ENCODE measurements at regions not wholly inside any gene's neighbourhood (a gene's known extent, or its start where the extent isn't known, plus 50 kb on each side); places are given as distances from the start of the nearest gene placed in this dataset.

DNA sequence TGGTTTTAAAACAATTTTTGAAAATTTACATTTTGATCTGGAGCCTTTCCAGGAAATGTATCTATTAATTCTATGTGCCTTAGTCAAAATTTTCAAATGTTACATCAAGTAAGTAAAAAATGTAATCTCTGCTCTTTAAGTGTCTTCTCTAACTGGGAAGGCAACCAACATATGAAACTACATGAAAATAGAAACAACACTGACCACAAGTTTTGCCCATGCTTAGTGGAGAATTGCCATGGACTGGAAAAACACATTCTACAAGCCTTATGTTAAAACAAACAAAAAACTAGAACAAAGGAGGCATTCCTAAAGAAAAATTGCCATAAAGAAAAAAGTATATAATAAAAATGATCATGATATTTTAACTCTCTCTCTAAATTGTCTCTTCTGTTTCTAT is 75.9 kb upstream of the SPRED1 start:
- DNase-seq, result no peak

- no peak for DNase-seq
Measured at GRCh38 chr15:38182900-38183299, 69.7 kb upstream of the SPRED1 start.

GRCh38 chr15:38186507-38186906 is 66.1 kb upstream of the SPRED1 start:
- DNase-seq, result no peak

DNA sequence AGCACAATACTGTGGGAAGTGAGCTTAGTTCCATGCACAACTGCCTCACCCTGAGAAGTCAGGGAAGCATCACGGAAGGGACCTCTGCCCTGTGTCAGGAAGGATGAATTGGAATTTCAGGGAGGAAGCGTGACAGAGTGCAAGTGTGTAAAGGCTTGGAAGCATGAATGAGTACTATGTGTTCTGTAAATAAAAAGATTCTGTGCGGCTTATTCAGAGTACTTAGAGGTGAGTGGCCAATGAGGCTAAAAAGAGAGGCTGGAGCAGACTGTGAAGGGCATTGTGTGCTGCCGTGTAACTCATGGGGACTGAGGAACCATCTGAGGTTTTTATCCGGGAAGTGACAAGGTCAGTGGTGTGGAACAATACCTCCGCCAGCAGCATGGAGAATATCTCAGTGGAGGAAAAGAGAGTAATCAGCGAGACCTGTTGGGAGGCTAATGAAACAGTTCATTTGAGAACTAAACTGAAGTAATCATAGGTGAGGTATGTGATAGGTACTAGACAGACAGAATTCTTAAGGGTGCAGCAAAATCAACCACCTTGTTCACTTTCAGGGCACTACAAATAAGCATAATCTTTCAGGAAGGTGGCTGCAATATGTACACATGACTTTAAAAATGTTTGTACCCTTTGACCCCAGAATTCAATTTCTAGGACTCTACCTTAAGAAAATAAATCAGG is 64.9 kb upstream of the SPRED1 start:
- DNase-seq, result no peak

DNA sequence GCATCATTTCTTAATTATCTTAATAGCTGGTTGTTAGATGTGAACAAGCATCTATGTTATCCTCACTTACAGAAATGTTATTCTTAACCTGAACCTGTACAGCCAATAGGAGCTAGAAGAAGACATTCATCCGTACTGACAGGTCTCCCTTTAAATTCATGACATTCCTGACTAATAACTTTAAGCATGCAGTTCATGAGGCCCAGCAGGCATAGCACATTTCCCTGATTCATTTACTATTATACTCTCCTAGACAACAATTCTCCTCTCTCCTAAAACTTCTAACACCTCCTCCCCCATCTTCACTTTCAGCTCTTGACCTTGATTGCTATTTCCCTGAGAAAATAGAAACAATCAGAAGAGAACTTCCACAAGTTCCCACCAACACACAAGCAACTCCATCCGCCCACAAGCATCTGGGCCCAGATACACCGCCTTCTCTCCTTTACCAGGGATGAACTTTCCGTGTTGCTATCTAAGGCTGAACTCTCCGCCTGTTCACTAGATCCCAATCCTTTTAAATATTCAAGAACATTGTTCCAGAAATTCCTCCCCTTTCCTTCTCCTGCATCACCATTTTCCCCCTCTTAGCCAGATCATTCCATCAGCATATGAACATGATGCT is 62.9 kb upstream of the SPRED1 start:
- DNase-seq, result no peak

DNA sequence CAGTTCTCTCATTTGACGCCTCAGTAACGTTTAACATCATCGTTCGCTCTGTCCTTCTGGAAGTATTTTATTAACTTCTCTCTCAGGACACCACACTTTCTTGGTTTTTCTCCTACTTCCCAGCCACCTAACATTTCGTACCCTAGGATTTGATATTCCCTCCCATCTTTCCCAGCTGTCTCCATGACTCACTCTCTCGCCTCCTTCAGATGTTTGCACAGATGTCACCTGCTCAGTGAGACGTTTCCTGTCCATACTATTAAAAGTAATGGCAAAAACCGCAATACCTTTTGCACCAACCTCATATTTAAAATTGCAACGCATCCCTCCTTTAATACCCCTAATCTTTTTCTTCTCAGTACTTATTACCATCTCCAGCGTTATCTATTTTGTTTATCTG is 62.1 kb upstream of the SPRED1 start:
- DNase-seq, result no peak

DNA sequence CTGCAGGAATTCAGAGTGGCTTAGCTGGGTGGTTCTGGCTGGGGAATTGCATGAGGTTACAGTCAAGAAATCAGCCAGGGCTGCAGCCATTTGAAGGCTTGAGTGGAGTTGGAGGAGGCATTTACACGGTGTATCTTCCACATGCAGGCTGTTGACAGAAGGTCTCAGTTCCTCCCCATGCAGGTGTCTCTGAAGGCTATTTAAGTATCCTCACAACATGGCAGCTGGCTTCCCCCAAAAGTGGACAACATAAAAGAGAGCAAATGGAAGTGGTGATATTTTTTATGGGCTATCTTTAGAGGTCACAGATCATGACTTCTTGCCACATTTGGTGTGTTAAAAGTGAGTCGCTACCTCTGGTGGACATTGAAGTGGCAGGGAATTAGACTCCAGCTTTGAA is 60.1 kb upstream of the SPRED1 start:
- DNase-seq, result no peak

DNA sequence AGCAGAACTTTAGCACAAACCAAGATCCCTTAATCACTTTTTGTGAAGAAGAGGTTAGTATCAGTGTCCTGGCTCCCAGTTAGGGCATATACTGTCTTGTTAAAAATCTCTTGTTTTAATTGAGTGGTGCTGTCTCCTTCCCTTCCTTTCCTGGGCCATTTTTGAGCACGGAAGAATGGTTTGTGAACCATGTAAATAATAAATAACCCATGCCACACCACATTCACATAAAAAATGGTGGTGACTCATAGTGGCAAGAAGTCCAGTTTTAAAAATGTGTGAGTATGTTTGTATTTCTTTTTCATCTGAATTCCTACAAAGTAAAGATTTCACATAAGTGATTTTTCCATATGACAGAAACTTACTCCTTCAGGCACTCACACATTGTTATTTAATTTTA is 59.1 kb upstream of the SPRED1 start:
- no peak for DNase-seq

GRCh38 chr15:38195191-38195901 is 57.3 kb upstream of the SPRED1 start:
- no peak for DNase-seq

GRCh38 chr15:38196076-38196475 is 56.6 kb upstream of the SPRED1 start:
- no peak for DNase-seq

GRCh38 chr15:38197553-38197952 is 55.1 kb upstream of the SPRED1 start:
- DNase-seq, result no peak

- DNase-seq, result no peak
Measured at GRCh38 chr15:38201714-38202113, 50.9 kb upstream of the SPRED1 start.

DNA sequence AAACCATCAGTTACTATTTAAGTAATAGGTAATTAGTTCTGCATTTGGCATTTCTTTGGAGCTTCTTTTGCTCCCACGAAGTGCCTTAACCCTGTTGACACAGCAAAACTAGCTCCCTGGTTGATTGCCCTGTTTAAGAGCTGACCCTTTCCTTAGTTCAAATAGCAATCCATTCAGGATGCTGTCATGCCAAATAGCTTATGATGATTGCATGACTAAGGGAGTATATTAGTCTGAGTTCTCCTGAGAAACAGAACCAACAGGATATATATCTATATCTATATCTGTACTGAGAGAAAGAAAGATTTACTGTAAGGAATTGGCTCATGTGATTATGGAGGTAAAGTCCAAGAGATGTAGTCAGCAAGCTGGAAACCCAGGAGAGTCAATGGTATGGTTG is 50.3 kb upstream of the SPRED1 start:
- DNase-seq, result no peak
